ENCODE measurements at regions not wholly inside any gene's neighbourhood (a gene's known extent, or its start where the extent isn't known, plus 50 kb on each side); places are given as distances from the start of the nearest gene placed in this dataset.

GRCh38 chr6:168962886-168963285 is 290.8 kb downstream of the THBS2 start:
- intact Hi-C loops (cut with micrococcal nuclease), result no loop called here
- no peak overlapping the region for H2AFZ ChIP-seq (replicated peaks; ENCODE audit: low read length, poor library complexity)
- no peak overlapping the region for H2BK20ac ChIP-seq (ENCODE audit: low read depth, low read length)
- H2AK9ac ChIP-seq (replicated peaks; ENCODE audit: low read depth, low read length, poor library complexity), result no peak overlapping the region
- DNase-seq (no peak), ATAC-seq (ENCODE audit: low read depth) (no peak)
- H3K23ac ChIP-seq (ENCODE audit: low read depth, low read length), result no peak overlapping the region
- no peak overlapping the region for H3K4me2 ChIP-seq (ENCODE audit: low read depth, low read length)
- ChIA-PET CTCF (interaction anchor here (0.9 kb wide), 1 partner anchor 161 kb away, joined by 3 read pairs; no protein-coding TSS in a partner anchor), POLR2A (ENCODE audit: unreplicated experiment) (no interaction called here)
- H4K5ac ChIP-seq (ENCODE audit: low read depth, low read length), result no peak overlapping the region
- in situ Hi-C loops (cut with MboI; ENCODE audit: low sequenced_read_pairs), result no loop called here
- H4K91ac ChIP-seq (ENCODE audit: insufficient read depth, low read depth, low read length), result no peak overlapping the region
- H4K8ac ChIP-seq (ENCODE audit: low read depth in 2 of 2, low read length in 2 of 2), result no peak overlapping the region
- no peak overlapping the region for H3K14ac ChIP-seq (replicated peaks; ENCODE audit: low read depth, low read length)
- WGBS, 2 experiments (ENCODE audit: extremely low coverage in 2 of 2, insufficient read length in 1 of 2), result 93% methylated on average over 10 of the region's 14 CpGs; no CpG with 5 or more reads in 1 of the 2 experiments
- no peak overlapping the region for H3K9ac ChIP-seq (ENCODE audit: low read depth, low read length)
- H4K20me1 ChIP-seq (ENCODE audit: insufficient read depth, low read length), result no peaks in the 10 kb centered on the region
- no peak for TF ChIP-seq MXI1 (IDR thresholded peaks at IDR 0.05; ENCODE audit: borderline replicate concordance, low read depth, low read length)
- TF ChIP-seq FOS (IDR thresholded peaks at IDR 0.05; ENCODE audit: low read depth, low read length), result no peak
- TF ChIP-seq CHD1 (IDR thresholded peaks at IDR 0.05; ENCODE audit: low read depth, low read length), result no peak
- TF ChIP-seq, protein P1, sequence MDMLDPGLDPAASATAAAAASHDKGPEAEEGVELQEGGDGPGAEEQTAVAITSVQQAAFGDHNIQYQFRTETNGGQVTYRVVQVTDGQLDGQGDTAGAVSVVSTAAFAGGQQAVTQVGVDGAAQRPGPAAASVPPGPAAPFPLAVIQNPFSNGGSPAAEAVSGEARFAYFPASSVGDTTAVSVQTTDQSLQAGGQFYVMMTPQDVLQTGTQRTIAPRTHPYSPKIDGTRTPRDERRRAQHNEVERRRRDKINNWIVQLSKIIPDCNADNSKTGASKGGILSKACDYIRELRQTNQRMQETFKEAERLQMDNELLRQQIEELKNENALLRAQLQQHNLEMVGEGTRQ (IDR thresholded peaks at IDR 0.05; ENCODE audit: low read depth, low read length), result no peak
- no peak for TF ChIP-seq CEBPB (IDR thresholded peaks at IDR 0.05; ENCODE audit: low read depth, low read length)
- no peak for TF ChIP-seq MAZ (IDR thresholded peaks at IDR 0.05; ENCODE audit: borderline replicate concordance, low read depth, low read length)
- TF ChIP-seq RAD21 (IDR thresholded peaks at IDR 0.05; ENCODE audit: low read length), result no peak
- TF ChIP-seq MAFK (IDR thresholded peaks at IDR 0.05; ENCODE audit: low read depth, low read length), result no peak
- no peak for TF ChIP-seq SMC3 (IDR thresholded peaks at IDR 0.05; ENCODE audit: low read depth, low read length)
- TF ChIP-seq, protein P2, sequence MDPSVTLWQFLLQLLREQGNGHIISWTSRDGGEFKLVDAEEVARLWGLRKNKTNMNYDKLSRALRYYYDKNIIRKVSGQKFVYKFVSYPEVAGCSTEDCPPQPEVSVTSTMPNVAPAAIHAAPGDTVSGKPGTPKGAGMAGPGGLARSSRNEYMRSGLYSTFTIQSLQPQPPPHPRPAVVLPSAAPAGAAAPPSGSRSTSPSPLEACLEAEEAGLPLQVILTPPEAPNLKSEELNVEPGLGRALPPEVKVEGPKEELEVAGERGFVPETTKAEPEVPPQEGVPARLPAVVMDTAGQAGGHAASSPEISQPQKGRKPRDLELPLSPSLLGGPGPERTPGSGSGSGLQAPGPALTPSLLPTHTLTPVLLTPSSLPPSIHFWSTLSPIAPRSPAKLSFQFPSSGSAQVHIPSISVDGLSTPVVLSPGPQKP (IDR thresholded peaks at IDR 0.05; ENCODE audit: borderline replicate concordance, low read depth, low read length), result no peak
- no peak for TF ChIP-seq RFX5 (IDR thresholded peaks at IDR 0.05; ENCODE audit: low read depth, low read length)
- TF ChIP-seq NFE2L2 (IDR thresholded peaks at IDR 0.05; ENCODE audit: low read depth, low read length), result no peak
- TF ChIP-seq BHLHE40 (IDR thresholded peaks at IDR 0.05; ENCODE audit: low read depth, low read length), result no peak
- no peak for TF ChIP-seq RCOR1 (IDR thresholded peaks at IDR 0.05; ENCODE audit: insufficient replicate concordance, low read length)
- H3K36me3 ChIP-seq (ENCODE audit: control insufficient read depth, insufficient read depth, low read length), result no peaks in the 10 kb centered on the region
- no peak overlapping the region for H3K56ac ChIP-seq (ENCODE audit: extremely low read depth, insufficient read depth, low read length)
- BruUV-seq (replicated peaks), result no TSS peak
- H3K4me1 ChIP-seq (ENCODE audit: control insufficient read depth, insufficient read depth, low read length), result no peaks in the 10 kb centered on the region
- H3K27ac ChIP-seq (ENCODE audit: insufficient read depth, low read length), result no peak overlapping the region
- no peak overlapping the region for H2BK5ac ChIP-seq (ENCODE audit: low read depth, low read length, poor library complexity, severe bottlenecking)
- no peaks in the 10 kb centered on the region; the same call in 1 of the 2 replicates for H3K27me3 ChIP-seq (ENCODE audit: control insufficient read depth, insufficient read depth, low read length)
- dilution Hi-C loops (cut with HindIII; ENCODE audit: low sequenced_read_pairs, unreplicated experiment), result no loop called here
- H2BK120ac ChIP-seq (ENCODE audit: low read depth, low read length), result no peak overlapping the region
- no peaks in the 10 kb centered on the region for H3K9me3 ChIP-seq (ENCODE audit: control insufficient read depth, insufficient read depth, low read length)
- no peak overlapping the region for H3K18ac ChIP-seq (ENCODE audit: low read depth, low read length)
- no peak overlapping the region for H3K4me3 ChIP-seq (ENCODE audit: insufficient read depth, low read depth, low read length)
- no peak overlapping the region for H3K4ac ChIP-seq (ENCODE audit: low read depth, low read length)
- no peaks in the 10 kb centered on the region for H3K9me1 ChIP-seq (ENCODE audit: insufficient read depth, low read length)
- no peak overlapping the region for H2BK15ac ChIP-seq (ENCODE audit: low read depth, low read length)
- H2AK5ac ChIP-seq (ENCODE audit: low read depth, low read length), result no peak overlapping the region
- no peaks in the 10 kb centered on the region for H3K79me1 ChIP-seq (ENCODE audit: low read depth in 1 of 2, low read length in 2 of 2)
